ENCODE measurements at regions not wholly inside any gene's neighbourhood (a gene's known extent, or its start where the extent isn't known, plus 50 kb on each side); places are given as distances from the start of the nearest gene placed in this dataset.
"Not testable (repeated sequence)": the region's sequence is repeated elsewhere in the genome, so short reads cannot be mapped to it uniquely, and the experiment has no call there.

DNA sequence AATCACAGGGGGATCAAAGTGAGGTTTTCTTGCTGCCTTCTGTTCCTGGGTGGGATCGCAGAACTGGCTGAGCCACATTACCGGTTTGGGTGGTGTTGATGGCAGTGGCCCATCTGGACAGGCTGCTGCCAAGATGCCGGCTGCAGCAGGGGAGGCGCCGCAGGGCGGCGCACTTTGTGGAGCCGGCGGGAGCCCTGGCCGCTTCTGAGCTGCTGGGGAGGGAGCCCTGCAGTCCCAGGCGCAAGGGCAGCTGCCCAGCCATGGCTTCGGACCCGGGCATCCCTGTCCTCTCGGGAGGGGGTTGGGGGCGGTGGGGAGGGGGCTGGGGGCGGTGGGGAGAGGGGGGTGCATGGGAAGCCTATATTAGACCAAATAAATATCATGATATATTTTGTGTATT lies 1407.3 kb downstream of the SPATA31A7 start:
- TF ChIP-seq, protein P1, sequence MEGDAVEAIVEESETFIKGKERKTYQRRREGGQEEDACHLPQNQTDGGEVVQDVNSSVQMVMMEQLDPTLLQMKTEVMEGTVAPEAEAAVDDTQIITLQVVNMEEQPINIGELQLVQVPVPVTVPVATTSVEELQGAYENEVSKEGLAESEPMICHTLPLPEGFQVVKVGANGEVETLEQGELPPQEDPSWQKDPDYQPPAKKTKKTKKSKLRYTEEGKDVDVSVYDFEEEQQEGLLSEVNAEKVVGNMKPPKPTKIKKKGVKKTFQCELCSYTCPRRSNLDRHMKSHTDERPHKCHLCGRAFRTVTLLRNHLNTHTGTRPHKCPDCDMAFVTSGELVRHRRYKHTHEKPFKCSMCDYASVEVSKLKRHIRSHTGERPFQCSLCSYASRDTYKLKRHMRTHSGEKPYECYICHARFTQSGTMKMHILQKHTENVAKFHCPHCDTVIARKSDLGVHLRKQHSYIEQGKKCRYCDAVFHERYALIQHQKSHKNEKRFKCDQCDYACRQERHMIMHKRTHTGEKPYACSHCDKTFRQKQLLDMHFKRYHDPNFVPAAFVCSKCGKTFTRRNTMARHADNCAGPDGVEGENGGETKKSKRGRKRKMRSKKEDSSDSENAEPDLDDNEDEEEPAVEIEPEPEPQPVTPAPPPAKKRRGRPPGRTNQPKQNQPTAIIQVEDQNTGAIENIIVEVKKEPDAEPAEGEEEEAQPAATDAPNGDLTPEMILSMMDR (IDR thresholded peaks at IDR 0.05): not testable (repeated sequence)
- TF ChIP-seq POLR2AphosphoS5 (IDR thresholded peaks at IDR 0.05; ENCODE audit: insufficient read depth in 1 of 2, low read depth in 1 of 2): not testable (repeated sequence)

All from vagina (tissue), 2 donors.